Body of pancreas (tissue), 4 donors: ENCODE measurements at regions not wholly inside any gene's neighbourhood (a gene's known extent, or its start where the extent isn't known, plus 50 kb on each side); places are given as distances from the start of the nearest gene placed in this dataset.

Source experiments
- ATAC-seq: fragments of 150-250 bp; one replicate; pipeline ENCODE4 v1.9.1; 2016
- DNase-seq, 4 donors: peaks; one replicate each; pipeline ENCODE4 v3.0.0-alpha.2; 2019
- H3K27ac ChIP-seq, 4 donors: fragments of 200-600 bp; sonication (generic); 1 replicate in 3 of 4; 2 replicates in 1 of 4; pipeline versions ENCODE4 v1.5.1 to v1.6.1; 2016 to 2019; ENCODE audit warnings: mild to moderate bottlenecking in 1 of 4, mixed read lengths in 1 of 4, moderate library complexity in 1 of 4
- H3K27me3 ChIP-seq, 2 donors: fragments of 200-600 bp; sonication (generic); one replicate each; pipeline ENCODE4 v1.6.0; 2016; ENCODE audit warnings: mild to moderate bottlenecking in 1 of 2
- H3K36me3 ChIP-seq, 2 donors: fragments of 200-600 bp; sonication (generic); replicated peaks in 1 of 2; 2 replicates each; pipeline ENCODE4 v1.5.1; 2016; ENCODE audit warnings: low read depth in 2 of 2; ENCODE audit not compliant: insufficient read depth in 1 of 2
- H3K4me1 ChIP-seq: fragments of 200-600 bp; sonication (generic); one replicate; pipeline ENCODE4 v1.6.0; 2016
- H3K4me3 ChIP-seq, 2 donors: fragments of 200-600 bp; sonication (generic); 1 replicate in 1 of 2; 2 replicates in 1 of 2; pipeline ENCODE4 v1.5.1; 2016 to 2019
- H3K9me3 ChIP-seq, 3 donors: fragments of 200-600 bp; sonication (generic); 1 replicate in 2 of 3; 2 replicates in 1 of 3; pipeline ENCODE4 v1.5.1; 2016
- POLR2A ChIP-seq, 3 donors: fragments of 450-650 bp; IDR thresholded peaks; one replicate each; pipeline ENCODE4 v1.6.1; 2016; ENCODE audit warnings: antibody characterized with exemption in 3 of 3, mild to moderate bottlenecking in 2 of 3
- WGBS, 2 donors: methylation state at CpG; one replicate each; pipeline ENCODE4 v1.1.5; 2017; 5-methylcytosine and 5-hydroxymethylcytosine counted together
- intact Hi-C: fragments of 100-400 bp; cut with DNase I; formaldehyde crosslinking; loops from one replicate; pipeline ENCODE4 v1.15.1; 2023
- TF ChIP-seq, protein P1 (sequence below), 7 experiments: fragments of 450-650 bp in 4 of 7; fragments of 200-600 bp in 3 of 7; sonication (generic) in 3 of 7; IDR thresholded peaks; one replicate each; pipeline ENCODE4 v1.5.1; 2016 to 2019; ENCODE audit warnings: antibody characterized with exemption in 7 of 7

GRCh38 chr1:23628951-23629387 lies 62.6 kb upstream of the RPL11 start:
- intact Hi-C loops: no loop called here
- peaks cover 12% of the 10 kb centered on the region for H3K4me1 ChIP-seq
- TF ChIP-seq, protein P1, sequence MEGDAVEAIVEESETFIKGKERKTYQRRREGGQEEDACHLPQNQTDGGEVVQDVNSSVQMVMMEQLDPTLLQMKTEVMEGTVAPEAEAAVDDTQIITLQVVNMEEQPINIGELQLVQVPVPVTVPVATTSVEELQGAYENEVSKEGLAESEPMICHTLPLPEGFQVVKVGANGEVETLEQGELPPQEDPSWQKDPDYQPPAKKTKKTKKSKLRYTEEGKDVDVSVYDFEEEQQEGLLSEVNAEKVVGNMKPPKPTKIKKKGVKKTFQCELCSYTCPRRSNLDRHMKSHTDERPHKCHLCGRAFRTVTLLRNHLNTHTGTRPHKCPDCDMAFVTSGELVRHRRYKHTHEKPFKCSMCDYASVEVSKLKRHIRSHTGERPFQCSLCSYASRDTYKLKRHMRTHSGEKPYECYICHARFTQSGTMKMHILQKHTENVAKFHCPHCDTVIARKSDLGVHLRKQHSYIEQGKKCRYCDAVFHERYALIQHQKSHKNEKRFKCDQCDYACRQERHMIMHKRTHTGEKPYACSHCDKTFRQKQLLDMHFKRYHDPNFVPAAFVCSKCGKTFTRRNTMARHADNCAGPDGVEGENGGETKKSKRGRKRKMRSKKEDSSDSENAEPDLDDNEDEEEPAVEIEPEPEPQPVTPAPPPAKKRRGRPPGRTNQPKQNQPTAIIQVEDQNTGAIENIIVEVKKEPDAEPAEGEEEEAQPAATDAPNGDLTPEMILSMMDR (IDR thresholded peaks at IDR 0.05): no peak
- TF ChIP-seq POLR2A (IDR thresholded peaks at IDR 0.05): no peak
- ATAC-seq (no peak), DNase-seq (no peak)
- H3K4me3 ChIP-seq: no peak overlapping the region
- no peaks in the 10 kb centered on the region for H3K36me3 ChIP-seq
- H3K9me3 ChIP-seq: no peaks in the 10 kb centered on the region
- WGBS, 2 donors: 68 to 82% methylated on average over 8 of the region's 8 CpGs
- no peak overlapping the region for H3K27ac ChIP-seq
- H3K27me3 ChIP-seq: no peaks in the 10 kb centered on the region

DNA sequence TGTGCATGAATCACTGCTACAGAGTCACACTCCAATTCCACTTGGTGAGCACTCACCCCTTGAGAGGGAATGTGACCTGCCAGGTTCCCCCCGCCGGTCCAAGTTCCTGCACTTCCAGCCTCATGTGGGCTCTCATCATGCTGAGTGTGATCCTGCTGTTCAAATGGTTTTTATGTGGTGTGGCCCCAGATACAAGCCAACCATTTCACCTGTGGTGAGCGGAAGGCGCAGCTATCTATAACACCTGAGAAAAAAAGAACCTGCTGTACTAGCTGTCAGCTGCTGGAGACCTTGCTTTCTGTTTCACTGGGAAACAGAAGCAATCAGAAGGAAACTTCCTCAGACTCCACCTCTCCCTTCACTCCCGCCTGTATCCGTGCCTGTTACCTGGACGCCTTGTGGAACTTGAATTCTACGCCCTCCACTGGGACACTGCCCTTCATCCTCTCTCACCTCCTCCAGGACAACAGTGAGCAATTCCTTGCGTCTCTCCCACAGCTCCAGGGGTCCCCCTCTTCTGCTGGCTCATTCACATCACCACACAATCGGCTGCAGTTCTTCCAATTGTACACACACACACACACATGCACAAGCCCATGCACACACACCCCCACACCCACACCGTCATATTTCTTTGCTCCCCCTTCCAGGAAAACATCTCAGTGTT lies 64.4 kb upstream of the RPL11 start:
- TF ChIP-seq, protein P1 (IDR thresholded peaks at IDR 0.05): no peak
- peak in 1 of 3 donors; percentile 8 for TF ChIP-seq POLR2A (IDR thresholded peaks at IDR 0.05)
- peak; percentile 88 for ATAC-seq
- intact Hi-C loops: no loop called here

DNA sequence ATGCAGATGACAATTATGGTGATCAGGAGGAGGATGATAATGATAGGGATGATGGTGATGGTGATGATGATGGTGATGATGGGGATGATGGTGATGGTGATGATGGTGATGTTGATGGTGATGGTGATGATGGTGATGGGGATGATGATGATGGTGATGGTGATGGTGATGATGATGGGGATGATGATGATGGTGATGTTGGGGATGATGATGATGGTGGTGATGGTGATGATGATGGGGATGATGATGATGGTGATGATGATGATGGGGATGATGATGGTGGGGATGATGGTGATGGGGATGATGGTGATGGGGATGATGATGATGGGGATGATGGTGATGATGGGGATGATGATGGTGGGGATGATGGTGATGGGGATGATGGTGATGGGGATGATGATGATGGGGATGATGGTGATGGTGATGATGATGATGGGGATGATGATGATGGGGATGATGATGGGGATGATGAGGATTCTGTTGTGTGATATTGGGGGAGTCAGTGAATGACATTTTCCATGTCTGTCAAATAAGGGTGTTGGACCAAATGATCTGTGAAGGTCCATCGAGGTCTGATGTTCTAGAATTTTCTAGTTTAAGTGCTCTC lies 65.6 kb upstream of the RPL11 start:
- Histone ChIP-seq H3K27ac (no peak overlapping the region), H3K9me3 (no peaks in the 10 kb centered on the region), H3K4me1 (peaks cover 12% of the 10 kb centered on the region), H3K4me3 (no peak overlapping the region), H3K27me3 (no peaks in the 10 kb centered on the region), H3K36me3 (no peaks in the 10 kb centered on the region)
- no peak for DNase-seq
- intact Hi-C loops: no loop called here
- WGBS, 2 donors: 61 to 80% methylated on average over 1 of the region's 1 CpG
- ATAC-seq: no peak
- TF ChIP-seq, protein P1 (IDR thresholded peaks at IDR 0.05): no peak
- TF ChIP-seq POLR2A (IDR thresholded peaks at IDR 0.05): no peak

More for the DNA sequence above, 64.4 kb upstream of the RPL11 start:
- DNase-seq: peak; percentile 45 to 61 (median 58)
- H3K27me3 ChIP-seq: no peaks in the 10 kb centered on the region
- H3K4me3 ChIP-seq: no peak overlapping the region
- WGBS, 2 donors: 22 to 35% methylated on average over 11 of the region's 11 CpGs
- peak overlapping the region; percentile 16 to 63 (median 55) for H3K27ac ChIP-seq
- no peaks in the 10 kb centered on the region for H3K36me3 ChIP-seq
- H3K4me1 ChIP-seq: peaks cover 12% of the 10 kb centered on the region
- no peaks in the 10 kb centered on the region for H3K9me3 ChIP-seq

DNA sequence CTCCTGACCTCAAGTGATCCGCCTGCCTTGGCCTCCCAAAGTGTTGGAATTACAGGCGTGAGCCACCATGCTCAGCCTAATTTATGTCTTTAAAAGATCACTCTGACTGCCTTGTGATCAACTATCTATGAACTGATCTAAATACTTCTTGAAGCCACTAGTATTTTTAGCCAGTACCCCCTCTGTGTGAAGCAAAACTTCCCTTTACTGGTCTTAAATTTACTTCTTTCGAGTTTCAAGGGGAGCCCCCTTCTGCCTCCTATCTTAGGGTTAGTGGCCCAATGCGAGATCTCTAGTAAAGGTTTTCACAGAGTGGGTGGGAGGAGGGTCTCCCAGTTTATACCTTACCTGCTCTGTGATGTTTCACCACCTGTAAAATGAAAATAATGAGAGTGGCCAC lies 66.1 kb upstream of the RPL11 start:
- WGBS, 2 donors: 82 to 85% methylated on average over 4 of the region's 4 CpGs
- Histone ChIP-seq H3K4me1 (peaks cover 12% of the 10 kb centered on the region), H3K9me3 (no peaks in the 10 kb centered on the region), H3K27ac (no peak overlapping the region), H3K36me3 (no peaks in the 10 kb centered on the region), H3K27me3 (no peaks in the 10 kb centered on the region), H3K4me3 (no peak overlapping the region)
- TF ChIP-seq POLR2A (IDR thresholded peaks at IDR 0.05): no peak
- TF ChIP-seq, protein P1 (IDR thresholded peaks at IDR 0.05): no peak
- intact Hi-C loops: no loop called here
- no peak for ATAC-seq
- no peak for DNase-seq
